ENCODE measurements at regions not wholly inside any gene's neighbourhood (a gene's known extent, or its start where the extent isn't known, plus 50 kb on each side); places are given as distances from the start of the nearest gene placed in this dataset.

DNA sequence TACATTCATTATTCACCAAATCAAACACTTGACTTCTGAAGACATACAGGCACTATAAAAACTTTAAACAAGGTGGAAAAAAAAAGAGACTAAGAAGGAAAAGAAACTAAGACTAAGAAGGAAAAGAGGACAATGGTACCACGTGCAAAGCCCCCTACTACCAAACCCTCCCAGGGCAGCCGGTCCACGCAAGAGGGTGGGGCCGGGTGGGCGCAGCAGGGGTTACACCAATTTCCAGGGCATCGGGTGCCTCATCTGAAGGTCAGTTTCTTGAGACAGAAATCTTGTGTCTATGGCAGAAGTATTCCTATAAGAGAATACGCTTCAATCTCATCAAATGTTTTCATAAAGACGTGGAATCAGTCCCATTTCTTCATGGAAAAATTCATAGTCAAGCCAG lies 131.5 kb downstream of the NUFIP1 start:
- Mint-ChIP-seq H3K9me3 (ENCODE audit: low read depth) (no peaks in the 10 kb centered on the region), H3K27me3 (ENCODE audit: low read depth) (peaks cover 2% of the 10 kb centered on the region), H3K36me3 (ENCODE audit: low read depth) (no peaks in the 10 kb centered on the region), H3K4me3 (ENCODE audit: unreplicated experiment) (no peak overlapping the region), H3K27ac (ENCODE audit: unreplicated experiment) (no peak overlapping the region), H3K4me1 (ENCODE audit: low read depth) (peaks cover 6% of the 10 kb centered on the region)
- TF ChIP-seq, protein P1, sequence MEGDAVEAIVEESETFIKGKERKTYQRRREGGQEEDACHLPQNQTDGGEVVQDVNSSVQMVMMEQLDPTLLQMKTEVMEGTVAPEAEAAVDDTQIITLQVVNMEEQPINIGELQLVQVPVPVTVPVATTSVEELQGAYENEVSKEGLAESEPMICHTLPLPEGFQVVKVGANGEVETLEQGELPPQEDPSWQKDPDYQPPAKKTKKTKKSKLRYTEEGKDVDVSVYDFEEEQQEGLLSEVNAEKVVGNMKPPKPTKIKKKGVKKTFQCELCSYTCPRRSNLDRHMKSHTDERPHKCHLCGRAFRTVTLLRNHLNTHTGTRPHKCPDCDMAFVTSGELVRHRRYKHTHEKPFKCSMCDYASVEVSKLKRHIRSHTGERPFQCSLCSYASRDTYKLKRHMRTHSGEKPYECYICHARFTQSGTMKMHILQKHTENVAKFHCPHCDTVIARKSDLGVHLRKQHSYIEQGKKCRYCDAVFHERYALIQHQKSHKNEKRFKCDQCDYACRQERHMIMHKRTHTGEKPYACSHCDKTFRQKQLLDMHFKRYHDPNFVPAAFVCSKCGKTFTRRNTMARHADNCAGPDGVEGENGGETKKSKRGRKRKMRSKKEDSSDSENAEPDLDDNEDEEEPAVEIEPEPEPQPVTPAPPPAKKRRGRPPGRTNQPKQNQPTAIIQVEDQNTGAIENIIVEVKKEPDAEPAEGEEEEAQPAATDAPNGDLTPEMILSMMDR (IDR thresholded peaks at IDR 0.05): no peak
- no peak for DNase-seq (ENCODE audit: low spot score)

DNA sequence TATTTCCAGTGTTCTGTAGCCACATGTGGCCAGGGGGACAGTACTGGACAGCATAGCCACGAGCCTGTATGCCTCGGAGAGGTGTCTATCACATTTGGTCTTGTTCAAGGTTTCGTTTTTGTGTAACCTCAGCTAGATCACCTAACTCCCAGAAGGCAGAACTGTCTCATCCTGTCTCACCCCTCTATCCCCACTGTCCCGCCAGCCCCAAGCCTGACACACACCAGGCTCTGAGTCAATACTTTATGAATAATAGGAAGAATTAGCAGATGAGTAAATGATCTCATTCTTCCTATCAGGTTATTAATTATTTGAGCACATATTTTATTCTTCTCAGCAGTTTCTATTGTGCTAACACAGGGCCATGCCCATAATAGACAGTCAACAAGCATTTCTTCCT lies 132.2 kb downstream of the NUFIP1 start:
- Mint-ChIP-seq H3K27me3 (ENCODE audit: low read depth) (peaks cover 2% of the 10 kb centered on the region), H3K27ac (ENCODE audit: unreplicated experiment) (no peak overlapping the region), H3K36me3 (ENCODE audit: low read depth) (no peaks in the 10 kb centered on the region), H3K4me1 (ENCODE audit: low read depth) (peaks cover 6% of the 10 kb centered on the region), H3K9me3 (ENCODE audit: low read depth) (no peaks in the 10 kb centered on the region), H3K4me3 (ENCODE audit: unreplicated experiment) (no peak overlapping the region)
- no peak for DNase-seq (ENCODE audit: low spot score)
- TF ChIP-seq, protein P1 (IDR thresholded peaks at IDR 0.05): no peak

GRCh38 chr13:44855860-44856259 lies 133.4 kb downstream of the NUFIP1 start:
- no peaks in the 10 kb centered on the region for H3K9me3 Mint-ChIP-seq (ENCODE audit: low read depth)
- no peak overlapping the region for H3K4me3 Mint-ChIP-seq (ENCODE audit: unreplicated experiment)

GRCh38 chr13:44854313-44855060 lies 134.8 kb downstream of the NUFIP1 start:
- Mint-ChIP-seq H3K4me3 (ENCODE audit: unreplicated experiment) (no peak overlapping the region), H3K27ac (ENCODE audit: unreplicated experiment) (no peak overlapping the region), H3K4me1 (ENCODE audit: low read depth) (peaks cover 6% of the 10 kb centered on the region), H3K9me3 (ENCODE audit: low read depth) (no peaks in the 10 kb centered on the region), H3K36me3 (ENCODE audit: low read depth) (no peaks in the 10 kb centered on the region), H3K27me3 (ENCODE audit: low read depth) (peaks cover 2% of the 10 kb centered on the region)
- TF ChIP-seq, protein P1 (IDR thresholded peaks at IDR 0.05): no peak
- DNase-seq (ENCODE audit: low spot score): no peak

More at GRCh38 chr13:44855860-44856259, 133.4 kb downstream of the NUFIP1 start:
- Mint-ChIP-seq H3K4me1 (ENCODE audit: low read depth) (peaks cover 6% of the 10 kb centered on the region), H3K36me3 (ENCODE audit: low read depth) (no peaks in the 10 kb centered on the region), H3K27me3 (ENCODE audit: low read depth) (peaks cover 2% of the 10 kb centered on the region), H3K27ac (ENCODE audit: unreplicated experiment) (no peak overlapping the region)
- TF ChIP-seq, protein P1 (IDR thresholded peaks at IDR 0.05): no peak
- DNase-seq (ENCODE audit: low spot score): no peak

DNA sequence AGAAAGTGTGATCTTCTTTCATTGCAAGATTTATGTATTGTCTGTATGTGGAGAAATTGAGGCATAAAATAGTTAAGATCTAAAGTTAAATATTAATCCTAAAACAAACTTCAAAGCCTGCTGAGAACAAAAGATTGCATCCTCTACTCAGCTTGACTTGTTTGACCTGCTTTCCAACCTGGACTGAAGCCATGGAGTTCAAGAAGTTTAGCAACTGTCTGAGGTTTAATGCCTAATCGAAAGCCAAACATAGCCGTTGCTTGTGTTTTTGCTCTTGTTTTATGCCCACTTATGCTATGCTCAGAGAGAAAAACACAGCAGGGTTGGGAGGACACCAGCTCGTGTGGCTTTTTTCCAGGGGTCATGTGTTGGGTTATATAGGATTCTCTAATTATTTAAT lies 135.6 kb downstream of the NUFIP1 start:
- no peak for DNase-seq (ENCODE audit: low spot score)
- no peaks in the 10 kb centered on the region for H3K27me3 Mint-ChIP-seq (ENCODE audit: low read depth)

More for the DNA sequence above, 135.6 kb downstream of the NUFIP1 start:
- TF ChIP-seq, protein P1 (IDR thresholded peaks at IDR 0.05): no peak
- Mint-ChIP-seq H3K4me1 (ENCODE audit: low read depth) (peaks cover 10% of the 10 kb centered on the region), H3K4me3 (ENCODE audit: unreplicated experiment) (no peak overlapping the region), H3K9me3 (ENCODE audit: low read depth) (no peaks in the 10 kb centered on the region), H3K36me3 (ENCODE audit: low read depth) (no peaks in the 10 kb centered on the region), H3K27ac (ENCODE audit: unreplicated experiment) (no peak overlapping the region)

Measured in chondrocyte (in vitro differentiated cells).